Choroid plexus epithelial cell (primary cell): ENCODE measurements at regions not wholly inside any gene's neighbourhood (a gene's known extent, or its start where the extent isn't known, plus 50 kb on each side); places are given as distances from the start of the nearest gene placed in this dataset.
"Not testable (repeated sequence)": the region's sequence is repeated elsewhere in the genome, so short reads cannot be mapped to it uniquely, and the experiment has no call there.

Experiments
- DNase-seq: peaks from one replicate; pipeline ENCODE4 v3.0.0-alpha.2; 2010; ENCODE audit warnings: low read depth
- H3K4me3 ChIP-seq: 2 replicates; pipeline ENCODE4 v1.5.1; 2011; ENCODE audit warnings: low read depth, mild to moderate bottlenecking, control low read depth, low read length, moderate library complexity
- CTCF ChIP-seq: conservative IDR thresholded peaks from 2 replicates; pipeline ENCODE4 v1.5.1; 2011; ENCODE audit warnings: low read depth, mild to moderate bottlenecking, control low read depth, inconsistent platforms, low read length, moderate library complexity

- no peak for TF ChIP-seq CTCF
- no peak for DNase-seq
- H3K4me3 ChIP-seq, result no peak overlapping the region
Measured at GRCh38 chr12:59446116-59446515, 149.7 kb upstream of the SLC16A7 start.

- no peak overlapping the region for H3K4me3 ChIP-seq
- peak; percentile 52 for TF ChIP-seq CTCF
- DNase-seq, result peak; percentile 53
Measured at GRCh38 chr12:59444932-59445331, 150.9 kb upstream of the SLC16A7 start.

GRCh38 chr12:59432057-59432456 is 163.8 kb upstream of the SLC16A7 start:
- no peak for TF ChIP-seq CTCF
- no peak overlapping the region for H3K4me3 ChIP-seq
- DNase-seq, result no peak

- DNase-seq, result peak; percentile 38
- no peak overlapping the region for H3K4me3 ChIP-seq
- TF ChIP-seq CTCF, result peak; percentile 32
Measured at GRCh38 chr12:59431266-59431665, 164.6 kb upstream of the SLC16A7 start.

- no peak for TF ChIP-seq CTCF
Measured at GRCh38 chr12:59429766-59430165, 166.1 kb upstream of the SLC16A7 start.

GRCh38 chr12:59425798-59426197 is 170.0 kb upstream of the SLC16A7 start:
- no peak for TF ChIP-seq CTCF
- DNase-seq, result no peak
- no peak overlapping the region for H3K4me3 ChIP-seq

More at GRCh38 chr12:59429766-59430165, 166.1 kb upstream of the SLC16A7 start:
- DNase-seq, result peak; percentile 8
- H3K4me3 ChIP-seq, result no peak overlapping the region

GRCh38 chr12:59424666-59425065 is 171.2 kb upstream of the SLC16A7 start:
- DNase-seq, H3K4me3 ChIP-seq: not testable (repeated sequence)

- H3K4me3 ChIP-seq, result no peak overlapping the region
- no peak for DNase-seq
- no peak for TF ChIP-seq CTCF
Measured at GRCh38 chr12:59414051-59414450, 181.8 kb upstream of the SLC16A7 start.
